SU-DHL-6 (cell line): ENCODE measurements at regions not wholly inside any gene's neighbourhood (a gene's known extent, or its start where the extent isn't known, plus 50 kb on each side); places are given as distances from the start of the nearest gene placed in this dataset.

Source experiments
- H2AFZ ChIP-seq: fragments of 200-600 bp; sonication (generic); 2 replicates; pipeline ENCODE4 v1.6.1; 2014; ENCODE audit warnings: low read depth, mild to moderate bottlenecking, moderate library complexity, mixed read lengths, antibody characterized with exemption, low read length; ENCODE audit not compliant: severe bottlenecking
- H3F3A ChIP-seq: fragments of 200-600 bp; shearing (Covaris generic); 2 replicates; pipeline ENCODE4 v1.6.0; 2016; ENCODE audit warnings: antibody characterized with exemption, mild to moderate bottlenecking; ENCODE audit not compliant: insufficient read depth
- H3K27ac ChIP-seq: fragments of 200-600 bp; sonication (generic); 2 replicates; pipeline ENCODE4 v1.5.1; 2016; ENCODE audit warnings: low read depth, mild to moderate bottlenecking, low read length, moderate library complexity, mixed read lengths
- H3K27me3 ChIP-seq: fragments of 200-600 bp; sonication (generic), shearing (Covaris generic); 2 replicates; pipeline ENCODE4 v1.6.0; 2014; ENCODE audit warnings: mild to moderate bottlenecking, low read length
- H3K36me3 ChIP-seq: fragments of 200-600 bp; sonication (generic); 2 replicates; pipeline ENCODE4 v1.6.1; 2014; ENCODE audit warnings: mild to moderate bottlenecking, low read length, mixed read lengths
- H3K4me2 ChIP-seq: fragments of 300-600, 200-600 bp; shearing (Covaris generic), sonication (generic); 2 replicates; pipeline ENCODE4 v1.6.0; 2014; ENCODE audit warnings: low read length, low read depth, mild to moderate bottlenecking; ENCODE audit not compliant: poor library complexity, severe bottlenecking
- H3K4me3 ChIP-seq: fragments of 200-600 bp; sonication (generic); 2 replicates; pipeline ENCODE4 v1.5.1; 2014; ENCODE audit warnings: antibody characterized with exemption, low read length, mild to moderate bottlenecking, mixed read lengths; ENCODE audit not compliant: insufficient read depth, poor library complexity, severe bottlenecking
- H3K79me2 ChIP-seq: fragments of 200-600 bp; sonication (generic); 2 replicates; pipeline ENCODE4 v1.6.1; 2014; ENCODE audit warnings: mild to moderate bottlenecking, low read length, moderate library complexity; ENCODE audit not compliant: insufficient read depth
- H3K9ac ChIP-seq: fragments of 200-600 bp; sonication (generic); 2 replicates; pipeline ENCODE4 v1.7.0; 2014; ENCODE audit warnings: mild to moderate bottlenecking, low read length
- H3K9me2 ChIP-seq: fragments of 200-600 bp; sonication (generic); replicated peaks from 2 replicates; pipeline ENCODE4 v1.6.1; 2014; ENCODE audit warnings: low read length; ENCODE audit not compliant: insufficient read depth
- H3K9me3 ChIP-seq: fragments of 200-600 bp; sonication (generic); 2 replicates; pipeline ENCODE4 v1.6.1; 2014; ENCODE audit warnings: low read length, mixed read lengths; ENCODE audit not compliant: insufficient read depth
- H4K20me1 ChIP-seq: fragments of 200-600 bp; sonication (generic); 2 replicates; pipeline ENCODE4 v1.6.1; 2014; ENCODE audit warnings: low read depth, mild to moderate bottlenecking, antibody characterized with exemption, low read length, moderate library complexity, mixed read lengths
- EZH2phosphoT487 ChIP-seq: fragments of 200-600 bp; sonication (generic), shearing (Covaris generic); conservative IDR thresholded peaks from 2 replicates; pipeline ENCODE4 v1.6.1; 2018; ENCODE audit warnings: mild to moderate bottlenecking, antibody characterized with exemption, low read length, moderate library complexity, mixed read lengths
- TF ChIP-seq, protein P1 (sequence below): fragments of 200-600 bp; sonication (generic); IDR thresholded peaks from one replicate; pipeline ENCODE4 v1.5.1; 2017; ENCODE audit warnings: antibody characterized with exemption, mild to moderate bottlenecking, low read length, moderate library complexity; ENCODE audit not compliant: insufficient read depth, poor library complexity, severe bottlenecking

- Histone ChIP-seq H3K4me3 (no peak overlapping the region), H4K20me1 (no peaks in the 10 kb centered on the region), H3K79me2 (no peaks in the 10 kb centered on the region), H2AFZ (no peak overlapping the region), H3K9me3 (no peaks in the 10 kb centered on the region), H3K27ac (no peak overlapping the region), H3K9me2 (no peaks in the 10 kb centered on the region), H3K4me2 (no peak overlapping the region), H3F3A (no peaks in the 10 kb centered on the region), H3K9ac (no peak overlapping the region), H3K36me3 (no peaks in the 10 kb centered on the region), H3K27me3 (no peaks in the 10 kb centered on the region; the same call in 1 of the 2 replicates)
- TF ChIP-seq, protein P1, sequence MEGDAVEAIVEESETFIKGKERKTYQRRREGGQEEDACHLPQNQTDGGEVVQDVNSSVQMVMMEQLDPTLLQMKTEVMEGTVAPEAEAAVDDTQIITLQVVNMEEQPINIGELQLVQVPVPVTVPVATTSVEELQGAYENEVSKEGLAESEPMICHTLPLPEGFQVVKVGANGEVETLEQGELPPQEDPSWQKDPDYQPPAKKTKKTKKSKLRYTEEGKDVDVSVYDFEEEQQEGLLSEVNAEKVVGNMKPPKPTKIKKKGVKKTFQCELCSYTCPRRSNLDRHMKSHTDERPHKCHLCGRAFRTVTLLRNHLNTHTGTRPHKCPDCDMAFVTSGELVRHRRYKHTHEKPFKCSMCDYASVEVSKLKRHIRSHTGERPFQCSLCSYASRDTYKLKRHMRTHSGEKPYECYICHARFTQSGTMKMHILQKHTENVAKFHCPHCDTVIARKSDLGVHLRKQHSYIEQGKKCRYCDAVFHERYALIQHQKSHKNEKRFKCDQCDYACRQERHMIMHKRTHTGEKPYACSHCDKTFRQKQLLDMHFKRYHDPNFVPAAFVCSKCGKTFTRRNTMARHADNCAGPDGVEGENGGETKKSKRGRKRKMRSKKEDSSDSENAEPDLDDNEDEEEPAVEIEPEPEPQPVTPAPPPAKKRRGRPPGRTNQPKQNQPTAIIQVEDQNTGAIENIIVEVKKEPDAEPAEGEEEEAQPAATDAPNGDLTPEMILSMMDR: no peak
- no peak for TF ChIP-seq EZH2phosphoT487
Observed at GRCh38 chr10:129386415-129387257, 80.4 kb upstream of the MGMT start.

DNA sequence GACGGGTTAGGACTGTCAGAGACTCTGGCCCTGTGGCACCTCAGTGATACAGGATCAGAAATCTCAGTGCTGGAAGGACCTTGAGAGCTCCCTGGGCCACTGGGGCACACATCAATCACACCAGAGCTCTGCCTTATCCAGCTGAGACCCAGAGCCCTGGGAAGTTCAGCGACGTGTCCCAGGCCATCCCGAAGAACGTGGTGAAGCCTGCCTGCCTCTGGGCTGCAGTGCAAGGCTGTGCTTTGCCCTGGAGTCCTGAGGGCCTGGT is 79.8 kb upstream of the MGMT start:
- H3K79me2 ChIP-seq: no peaks in the 10 kb centered on the region
- no peaks in the 10 kb centered on the region for H3K36me3 ChIP-seq
- no peaks in the 10 kb centered on the region; the same call in 1 of the 2 replicates for H3K27me3 ChIP-seq
- H4K20me1 ChIP-seq: no peaks in the 10 kb centered on the region
- no peaks in the 10 kb centered on the region for H3F3A ChIP-seq
- H3K9me2 ChIP-seq: no peaks in the 10 kb centered on the region
- H3K27ac ChIP-seq: no peak overlapping the region
- H3K9me3 ChIP-seq: no peaks in the 10 kb centered on the region
- H3K4me3 ChIP-seq: no peak overlapping the region
- TF ChIP-seq, protein P1: no peak
- no peak for TF ChIP-seq EZH2phosphoT487
- no peak overlapping the region for H2AFZ ChIP-seq
- H3K9ac ChIP-seq: no peak overlapping the region
- H3K4me2 ChIP-seq: no peak overlapping the region

DNA sequence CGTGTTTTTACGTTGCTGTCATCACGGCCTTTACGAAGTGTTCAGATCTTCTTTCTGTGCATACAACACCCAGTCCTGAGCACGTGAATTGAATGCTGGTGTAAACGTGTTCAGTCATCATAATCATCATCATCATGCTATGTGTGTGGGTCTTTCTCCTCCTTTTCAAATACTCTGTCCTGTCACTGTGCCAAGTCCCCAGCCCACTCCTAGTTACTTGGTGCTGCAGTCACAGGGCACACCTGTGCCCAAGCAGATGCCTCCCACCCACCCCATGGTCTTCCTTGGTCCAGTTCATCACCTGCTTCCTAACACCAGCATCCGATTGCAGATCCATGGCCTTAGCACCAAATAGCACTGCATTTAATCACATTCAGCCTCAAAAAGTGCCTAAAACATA is 78.6 kb upstream of the MGMT start:
- no peak for TF ChIP-seq EZH2phosphoT487
- TF ChIP-seq, protein P1: no peak
- H3F3A ChIP-seq: no peaks in the 10 kb centered on the region
- no peaks in the 10 kb centered on the region for H3K36me3 ChIP-seq
- H3K9me3 ChIP-seq: no peaks in the 10 kb centered on the region
- no peak overlapping the region for H3K9ac ChIP-seq
- H3K27ac ChIP-seq: no peak overlapping the region
- no peak overlapping the region for H3K4me2 ChIP-seq
- H3K4me3 ChIP-seq: no peak overlapping the region
- H4K20me1 ChIP-seq: no peaks in the 10 kb centered on the region
- H2AFZ ChIP-seq: no peak overlapping the region
- H3K9me2 ChIP-seq: no peaks in the 10 kb centered on the region
- H3K79me2 ChIP-seq: no peaks in the 10 kb centered on the region
- H3K27me3 ChIP-seq: no peaks in the 10 kb centered on the region; the same call in 1 of the 2 replicates
